ENCODE measurements at regions not wholly inside any gene's neighbourhood (a gene's known extent, or its start where the extent isn't known, plus 50 kb on each side); places are given as distances from the start of the nearest gene placed in this dataset.

- intact Hi-C loops (cut with DNase I), result no loop called here
- Histone ChIP-seq H3K4me1 (no peaks in the 10 kb centered on the region), H3K9me3 (peaks cover 0 to 4% (median 0%) of the 10 kb centered on the region in 11 donors), H3K4me3 (no peak overlapping the region), H3K36me3 (no peaks in the 10 kb centered on the region), H3K27ac (no peak overlapping the region), H3K27me3 (no peaks in the 10 kb centered on the region)
- no peak for DNase-seq
- no peak for ATAC-seq
- TF ChIP-seq CTCF (IDR thresholded peaks at IDR 0.05), result no peak
- 78 to 82% methylated on average over 2 of the region's 2 CpGs for WGBS, 2 donors
These were observed 103.6 kb upstream of the FST start for GRCh38 chr5:53376853-53377252.

- 91 to 95% methylated on average over 2 of the region's 2 CpGs for WGBS, 2 donors
- intact Hi-C loops (cut with DNase I), result no loop called here
- Histone ChIP-seq H3K4me1 (no peaks in the 10 kb centered on the region), H3K27ac (no peak overlapping the region), H3K27me3 (no peaks in the 10 kb centered on the region), H3K36me3 (no peaks in the 10 kb centered on the region), H3K4me3 (no peak overlapping the region), H3K9me3 (no peaks in the 10 kb centered on the region)
- DNase-seq, result no peak
- ATAC-seq, result no peak
- no peak for TF ChIP-seq CTCF (IDR thresholded peaks at IDR 0.05)
These were observed 102.2 kb upstream of the FST start for GRCh38 chr5:53378190-53378589.

GRCh38 chr5:53378590-53379247 is 101.7 kb upstream of the FST start:
- no peak for TF ChIP-seq CTCF (IDR thresholded peaks at IDR 0.05)
- intact Hi-C loops (cut with DNase I), result no loop called here
- no peak for ATAC-seq
- no peaks in the 10 kb centered on the region for H3K36me3 ChIP-seq
- no peaks in the 10 kb centered on the region for H3K9me3 ChIP-seq
- H3K4me1 ChIP-seq, result no peaks in the 10 kb centered on the region
- peaks cover 0 to 1% (median 0%) of the 10 kb centered on the region in 7 donors for H3K27me3 ChIP-seq
- WGBS, 2 donors, result 85 to 89% methylated on average over 3 of the region's 3 CpGs
- no peak for DNase-seq
- H3K4me3 ChIP-seq, result no peak overlapping the region
- H3K27ac ChIP-seq, result no peak overlapping the region

- H3K36me3 ChIP-seq, result no peaks in the 10 kb centered on the region
- WGBS, 2 donors, result 79 to 82% methylated on average over 3 of the region's 3 CpGs
- H3K9me3 ChIP-seq, result peaks cover 0 to 36% (median 8%) of the 10 kb centered on the region in 11 donors
- H3K4me3 ChIP-seq, result no peak overlapping the region
- no peak for DNase-seq
- no peak overlapping the region for H3K27ac ChIP-seq
- peaks cover 0 to 2% (median 0%) of the 10 kb centered on the region in 7 donors for H3K27me3 ChIP-seq
- TF ChIP-seq CTCF (IDR thresholded peaks at IDR 0.05), result no peak
- H3K4me1 ChIP-seq, result no peaks in the 10 kb centered on the region
- no peak for ATAC-seq
- intact Hi-C loops (cut with DNase I), result no loop called here
These were observed 94.1 kb upstream of the FST start for GRCh38 chr5:53386341-53386740.
